Ascending aorta (tissue), 2 donors: ENCODE measurements at regions not wholly inside any gene's neighbourhood (a gene's known extent, or its start where the extent isn't known, plus 50 kb on each side); places are given as distances from the start of the nearest gene placed in this dataset.

Experiments used
- DNase-seq, 2 donors: peaks; one replicate each; pipeline ENCODE4 v3.0.0-alpha.2; 2019; ENCODE audit warnings: low spot score in 2 of 2
- H3K27ac ChIP-seq, 2 donors: fragments of 200-600 bp; sonication (generic); one replicate each; pipeline ENCODE4 v1.5.1; 2016 to 2017; ENCODE audit warnings: mild to moderate bottlenecking in 1 of 2
- H3K27me3 ChIP-seq: fragments of 200-600 bp; sonication (generic); one replicate; pipeline ENCODE4 v1.5.1; 2017
- H3K36me3 ChIP-seq, 2 donors: fragments of 200-600 bp; sonication (generic); one replicate each; pipeline ENCODE4 v1.5.1; 2016
- H3K4me1 ChIP-seq, 2 donors: fragments of 200-600 bp; sonication (generic); one replicate each; pipeline ENCODE4 v1.5.1; 2016 to 2017; ENCODE audit warnings: mild to moderate bottlenecking in 1 of 2
- H3K4me3 ChIP-seq, 2 donors: fragments of 200-600 bp; sonication (generic); one replicate each; pipeline ENCODE4 v1.5.1; 2016 to 2017; ENCODE audit warnings: mild to moderate bottlenecking in 1 of 2
- H3K9me3 ChIP-seq, 2 donors: fragments of 200-600 bp; sonication (generic); one replicate each; pipeline ENCODE4 v1.5.1; 2016
- CTCF ChIP-seq, 3 experiments: fragments of 200-600 bp in 2 of 3; fragments of 450-650 bp in 1 of 3; sonication (generic) in 2 of 3; IDR thresholded peaks; one replicate each; pipeline ENCODE4 v1.5.1; 2016 to 2019; ENCODE audit warnings: antibody characterized with exemption in 3 of 3, mild to moderate bottlenecking in 1 of 3, moderate library complexity in 1 of 3
- intact Hi-C: fragments of 100-400 bp; cut with DNase I; formaldehyde crosslinking; loops from one replicate; pipeline ENCODE4 v1.15.1; 2023

DNA sequence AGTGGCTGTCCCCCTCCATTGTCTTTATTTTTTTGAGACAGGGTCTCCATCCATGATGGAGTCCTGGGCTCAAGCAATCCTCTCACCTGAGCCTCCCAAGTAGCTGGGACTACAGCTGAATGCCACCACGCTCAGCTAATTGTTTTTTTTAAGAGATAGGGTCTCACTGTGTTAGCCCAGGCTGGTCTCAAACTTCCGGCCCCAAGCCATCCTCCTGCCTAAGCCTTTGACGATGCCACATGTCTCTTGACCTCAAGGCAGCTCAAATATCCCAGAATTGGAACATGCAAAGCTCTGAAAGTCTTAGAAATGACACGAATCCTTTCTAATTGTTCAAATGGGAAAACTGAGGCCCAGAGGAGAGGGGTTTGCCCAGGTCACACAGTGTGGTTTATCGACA lies 75.4 kb upstream of the ZNF423 start:
- TF ChIP-seq CTCF (IDR thresholded peaks at IDR 0.05): no peak
- DNase-seq: no peak
- no peaks in the 10 kb centered on the region for H3K9me3 ChIP-seq
- intact Hi-C loops: no loop called here
- no peaks in the 10 kb centered on the region for H3K36me3 ChIP-seq
- H3K27me3 ChIP-seq: no peaks in the 10 kb centered on the region
- no peak overlapping the region for H3K27ac ChIP-seq
- H3K4me1 ChIP-seq: no peaks in the 10 kb centered on the region
- no peak overlapping the region for H3K4me3 ChIP-seq

DNA sequence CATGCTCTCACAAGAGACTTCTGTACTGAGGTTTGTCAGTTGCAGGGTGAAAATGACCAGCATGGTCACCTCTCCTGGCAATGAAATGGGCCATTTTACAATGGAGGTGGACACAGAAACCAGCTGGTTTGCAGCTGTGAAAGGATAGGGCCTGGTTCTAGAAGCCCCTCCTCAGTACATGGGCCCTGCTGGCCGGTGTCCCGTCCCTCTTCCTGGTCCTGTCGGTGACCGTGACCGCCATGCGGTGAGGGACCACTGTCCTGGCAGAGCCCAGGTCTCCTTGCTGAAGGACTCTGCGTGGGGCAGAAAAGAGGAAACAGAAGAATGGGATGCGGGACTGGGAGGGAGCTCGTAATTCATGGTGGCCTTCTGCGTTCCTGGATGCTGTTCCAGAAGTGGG lies 76.0 kb upstream of the ZNF423 start:
- Histone ChIP-seq H3K27me3 (no peaks in the 10 kb centered on the region), H3K9me3 (no peaks in the 10 kb centered on the region), H3K4me1 (no peaks in the 10 kb centered on the region), H3K27ac (no peak overlapping the region), H3K36me3 (no peaks in the 10 kb centered on the region), H3K4me3 (no peak overlapping the region)
- no peak for DNase-seq
- intact Hi-C loops: no loop called here
- TF ChIP-seq CTCF (IDR thresholded peaks at IDR 0.05): no peak

- no peak overlapping the region for H3K27ac ChIP-seq
- intact Hi-C loops: no loop called here
- H3K9me3 ChIP-seq: no peaks in the 10 kb centered on the region
- H3K4me3 ChIP-seq: no peak overlapping the region
- no peaks in the 10 kb centered on the region for H3K4me1 ChIP-seq
- no peak for TF ChIP-seq CTCF (IDR thresholded peaks at IDR 0.05)
- DNase-seq: no peak
- no peaks in the 10 kb centered on the region for H3K36me3 ChIP-seq
- H3K27me3 ChIP-seq: no peaks in the 10 kb centered on the region
These were observed 76.5 kb upstream of the ZNF423 start for GRCh38 chr16:49932434-49932833.

DNA sequence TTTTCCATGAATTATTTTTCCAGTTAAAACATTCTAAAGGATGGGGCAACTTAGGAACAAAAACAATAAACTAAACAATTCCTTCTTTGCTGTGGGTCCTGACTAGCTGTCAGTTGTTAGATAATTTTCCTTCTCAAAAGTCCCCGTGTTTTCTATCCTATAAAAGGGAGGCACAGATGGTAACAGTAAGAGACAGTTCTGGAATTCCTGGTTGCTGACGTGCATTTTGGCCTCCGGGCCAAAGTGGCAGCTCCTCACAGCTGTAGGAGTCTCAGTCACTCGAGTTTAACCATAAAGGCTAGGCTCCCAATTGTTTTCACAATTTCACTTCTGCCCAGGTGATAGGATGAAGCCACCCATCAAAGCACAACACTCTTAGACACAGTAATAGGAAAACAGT lies 77.0 kb upstream of the ZNF423 start:
- H3K27ac ChIP-seq: no peak overlapping the region
- no peak for DNase-seq

GRCh38 chr16:49936791-49937190 lies 80.9 kb upstream of the ZNF423 start:
- H3K4me1 ChIP-seq: no peaks in the 10 kb centered on the region
- no peak for DNase-seq
- intact Hi-C loops: no loop called here
- H3K36me3 ChIP-seq: no peaks in the 10 kb centered on the region
- no peak overlapping the region for H3K4me3 ChIP-seq
- no peak overlapping the region for H3K27ac ChIP-seq
- no peaks in the 10 kb centered on the region for H3K27me3 ChIP-seq
- H3K9me3 ChIP-seq: no peaks in the 10 kb centered on the region
- no peak for TF ChIP-seq CTCF (IDR thresholded peaks at IDR 0.05)

More for the DNA sequence above, 77.0 kb upstream of the ZNF423 start:
- intact Hi-C loops: no loop called here
- H3K4me3 ChIP-seq: no peak overlapping the region
- H3K27me3 ChIP-seq: no peaks in the 10 kb centered on the region
- no peaks in the 10 kb centered on the region for H3K36me3 ChIP-seq
- TF ChIP-seq CTCF (IDR thresholded peaks at IDR 0.05): no peak
- H3K4me1 ChIP-seq: no peaks in the 10 kb centered on the region
- H3K9me3 ChIP-seq: no peaks in the 10 kb centered on the region

GRCh38 chr16:49937886-49938285 lies 82.0 kb upstream of the ZNF423 start:
- intact Hi-C loops: no loop called here
- H3K4me3 ChIP-seq: no peak overlapping the region
- H3K36me3 ChIP-seq: no peaks in the 10 kb centered on the region
- no peak for TF ChIP-seq CTCF (IDR thresholded peaks at IDR 0.05)
- H3K27ac ChIP-seq: no peak overlapping the region
- no peaks in the 10 kb centered on the region for H3K27me3 ChIP-seq
- no peaks in the 10 kb centered on the region for H3K4me1 ChIP-seq
- H3K9me3 ChIP-seq: no peaks in the 10 kb centered on the region
- no peak for DNase-seq
